ENCODE measurements at regions not wholly inside any gene's neighbourhood (a gene's known extent, or its start where the extent isn't known, plus 50 kb on each side); places are given as distances from the start of the nearest gene placed in this dataset.

GRCh38 chr1:187498028-187498427 lies 669.3 kb downstream of the PLA2G4A start:
- FAIRE-seq (no peak), DNase-seq (ENCODE audit: insufficient read length) (no peak)
- TF ChIP-seq POLR2A (IDR thresholded peaks at IDR 0.05; ENCODE audit: low read depth, low read length), result no peak
- TF ChIP-seq TAF1 (IDR thresholded peaks at IDR 0.05; ENCODE audit: borderline replicate concordance, low read depth, low read length), result no peak
- no peak for TF ChIP-seq POLR2AphosphoS5 (IDR thresholded peaks at IDR 0.05; ENCODE audit: low read depth, low read length)

GRCh38 chr1:187504779-187505178 lies 676.0 kb downstream of the PLA2G4A start:
- FAIRE-seq, result no peak
- DNase-seq (ENCODE audit: insufficient read length), result no peak
- TF ChIP-seq POLR2A (IDR thresholded peaks at IDR 0.05; ENCODE audit: low read depth, low read length) (no peak), POLR2AphosphoS5 (IDR thresholded peaks at IDR 0.05; ENCODE audit: low read depth, low read length) (no peak), TAF1 (IDR thresholded peaks at IDR 0.05; ENCODE audit: borderline replicate concordance, low read depth, low read length) (no peak)

GRCh38 chr1:187509091-187509490 lies 680.3 kb downstream of the PLA2G4A start:
- TF ChIP-seq TAF1 (IDR thresholded peaks at IDR 0.05; ENCODE audit: borderline replicate concordance, low read depth, low read length) (no peak), POLR2AphosphoS5 (IDR thresholded peaks at IDR 0.05; ENCODE audit: low read depth, low read length) (no peak)
- no peak for FAIRE-seq
- no peak for DNase-seq (ENCODE audit: insufficient read length)

- no peak for TF ChIP-seq POLR2AphosphoS5 (IDR thresholded peaks at IDR 0.05; ENCODE audit: low read depth, low read length)
- no peak for TF ChIP-seq TAF1 (IDR thresholded peaks at IDR 0.05; ENCODE audit: borderline replicate concordance, low read depth, low read length)
- TF ChIP-seq POLR2A (IDR thresholded peaks at IDR 0.05; ENCODE audit: low read depth, low read length), result no peak
- no peak for DNase-seq (ENCODE audit: insufficient read length)
- FAIRE-seq, result no peak
Measured at GRCh38 chr1:187513190-187513589, 684.4 kb downstream of the PLA2G4A start.

GRCh38 chr1:187514110-187514509 lies 685.4 kb downstream of the PLA2G4A start:
- no peak for TF ChIP-seq POLR2AphosphoS5 (IDR thresholded peaks at IDR 0.05; ENCODE audit: low read depth, low read length)
- no peak for TF ChIP-seq TAF1 (IDR thresholded peaks at IDR 0.05; ENCODE audit: borderline replicate concordance, low read depth, low read length)
- DNase-seq (ENCODE audit: insufficient read length) (no peak), FAIRE-seq (no peak)

GRCh38 chr1:187516874-187517273 lies 688.1 kb downstream of the PLA2G4A start:
- TF ChIP-seq POLR2A (IDR thresholded peaks at IDR 0.05; ENCODE audit: low read depth, low read length), result no peak
- DNase-seq (ENCODE audit: insufficient read length) (no peak), FAIRE-seq (no peak)

- no peak for FAIRE-seq
- DNase-seq (ENCODE audit: insufficient read length), result no peak
- no peak for TF ChIP-seq POLR2AphosphoS5 (IDR thresholded peaks at IDR 0.05; ENCODE audit: low read depth, low read length)
- no peak for TF ChIP-seq POLR2A (IDR thresholded peaks at IDR 0.05; ENCODE audit: low read depth, low read length)
- no peak for TF ChIP-seq TAF1 (IDR thresholded peaks at IDR 0.05; ENCODE audit: borderline replicate concordance, low read depth, low read length)
Measured at GRCh38 chr1:187517546-187517945, 688.8 kb downstream of the PLA2G4A start.

- TF ChIP-seq POLR2AphosphoS5 (IDR thresholded peaks at IDR 0.05; ENCODE audit: low read depth, low read length) (no peak), POLR2A (IDR thresholded peaks at IDR 0.05; ENCODE audit: low read depth, low read length) (no peak)
- DNase-seq (ENCODE audit: insufficient read length) (no peak), FAIRE-seq (no peak)
Measured at GRCh38 chr1:187527346-187527745, 698.6 kb downstream of the PLA2G4A start.

- no peak for DNase-seq (ENCODE audit: insufficient read length)
- no peak for FAIRE-seq
- TF ChIP-seq POLR2A (IDR thresholded peaks at IDR 0.05; ENCODE audit: low read depth, low read length), result no peak
- no peak for TF ChIP-seq POLR2AphosphoS5 (IDR thresholded peaks at IDR 0.05; ENCODE audit: low read depth, low read length)
- no peak for TF ChIP-seq TAF1 (IDR thresholded peaks at IDR 0.05; ENCODE audit: borderline replicate concordance, low read depth, low read length)
Measured at GRCh38 chr1:187537936-187538335, 709.2 kb downstream of the PLA2G4A start.

GRCh38 chr1:187549540-187549939 lies 720.8 kb downstream of the PLA2G4A start:
- FAIRE-seq (no peak), DNase-seq (ENCODE audit: insufficient read length) (no peak)
- TF ChIP-seq POLR2A (IDR thresholded peaks at IDR 0.05; ENCODE audit: low read depth, low read length), result no peak
- TF ChIP-seq POLR2AphosphoS5 (IDR thresholded peaks at IDR 0.05; ENCODE audit: low read depth, low read length), result no peak
- no peak for TF ChIP-seq TAF1 (IDR thresholded peaks at IDR 0.05; ENCODE audit: borderline replicate concordance, low read depth, low read length)

- DNase-seq (ENCODE audit: insufficient read length) (no peak), FAIRE-seq (no peak)
- no peak for TF ChIP-seq POLR2AphosphoS5 (IDR thresholded peaks at IDR 0.05; ENCODE audit: low read depth, low read length)
- no peak for TF ChIP-seq POLR2A (IDR thresholded peaks at IDR 0.05; ENCODE audit: low read depth, low read length)
- no peak for TF ChIP-seq TAF1 (IDR thresholded peaks at IDR 0.05; ENCODE audit: borderline replicate concordance, low read depth, low read length)
Measured at GRCh38 chr1:187551061-187551460, 722.3 kb downstream of the PLA2G4A start.

- DNase-seq (ENCODE audit: insufficient read length) (no peak), FAIRE-seq (no peak)
- no peak for TF ChIP-seq TAF1 (IDR thresholded peaks at IDR 0.05; ENCODE audit: borderline replicate concordance, low read depth, low read length)
- TF ChIP-seq POLR2AphosphoS5 (IDR thresholded peaks at IDR 0.05; ENCODE audit: low read depth, low read length), result no peak
- TF ChIP-seq POLR2A (IDR thresholded peaks at IDR 0.05; ENCODE audit: low read depth, low read length), result no peak
Measured at GRCh38 chr1:187563191-187563590, 734.4 kb downstream of the PLA2G4A start.

GRCh38 chr1:187566354-187566753 lies 737.6 kb downstream of the PLA2G4A start:
- TF ChIP-seq POLR2A (IDR thresholded peaks at IDR 0.05; ENCODE audit: low read depth, low read length) (no peak), POLR2AphosphoS5 (IDR thresholded peaks at IDR 0.05; ENCODE audit: low read depth, low read length) (no peak), TAF1 (IDR thresholded peaks at IDR 0.05; ENCODE audit: borderline replicate concordance, low read depth, low read length) (no peak)
- DNase-seq (ENCODE audit: insufficient read length), result no peak
- FAIRE-seq, result no peak

All from GM12892 (cell line).